Smooth muscle cell (in vitro differentiated cells): ENCODE measurements at regions not wholly inside any gene's neighbourhood (a gene's known extent, or its start where the extent isn't known, plus 50 kb on each side); places are given as distances from the start of the nearest gene placed in this dataset.

Experiments
- DNase-seq: peaks from one replicate; lab custom pipeline; 2025; ENCODE audit not compliant: unreplicated experiment; lab: John Stamatoyannopoulos, UW
- H2AFZ ChIP-seq: fragments of 200-600 bp; sonication (generic); 2 replicates; pipeline ENCODE4 v1.6.0; 2016; ENCODE audit warnings: antibody characterized with exemption, low read depth, mild to moderate bottlenecking
- H3F3A ChIP-seq: fragments of 200-600 bp; sonication (generic); 2 replicates; pipeline ENCODE4 v1.6.0; 2017; ENCODE audit warnings: antibody characterized with exemption, low read depth
- H3K27ac ChIP-seq: fragments of 200-600 bp; sonication (generic); 2 replicates; pipeline ENCODE4 v1.5.1; 2016; ENCODE audit warnings: low read depth, mild to moderate bottlenecking
- H3K27me3 ChIP-seq: fragments of 200-600 bp; sonication (generic); 2 replicates; pipeline ENCODE4 v1.6.1; 2016; ENCODE audit warnings: low read depth, mild to moderate bottlenecking
- H3K36me3 ChIP-seq: fragments of 200-600 bp; sonication (generic); 2 replicates; pipeline ENCODE4 v1.5.1; 2016; ENCODE audit warnings: low read depth
- H3K4me1 ChIP-seq: fragments of 200-600 bp; sonication (generic); 2 replicates; pipeline ENCODE4 v1.5.1; 2016; ENCODE audit warnings: low read depth
- H3K4me2 ChIP-seq: fragments of 200-600 bp; sonication (generic); 2 replicates; pipeline ENCODE4 v1.6.0; 2016; ENCODE audit warnings: mild to moderate bottlenecking
- H3K4me3 ChIP-seq: fragments of 200-600 bp; sonication (generic); 2 replicates; pipeline ENCODE4 v1.5.1; 2016; ENCODE audit warnings: mild to moderate bottlenecking
- H3K79me2 ChIP-seq: fragments of 200-600 bp; sonication (generic); 2 replicates; pipeline ENCODE4 v1.6.0; 2016; ENCODE audit warnings: low read depth, mild to moderate bottlenecking
- H3K9ac ChIP-seq: fragments of 200-600 bp; sonication (generic); 2 replicates; pipeline ENCODE4 v1.6.0; 2016; ENCODE audit warnings: low read depth
- H3K9me3 ChIP-seq: fragments of 200-600 bp; sonication (generic); replicated peaks from 2 replicates; pipeline ENCODE4 v1.5.1; 2016; ENCODE audit warnings: low read depth
- H4K20me1 ChIP-seq: fragments of 200-600 bp; sonication (generic); 2 replicates; pipeline ENCODE4 v1.6.0; 2016; ENCODE audit warnings: low read depth
- CTCF ChIP-seq: fragments of 200-600 bp; sonication (generic); IDR thresholded peaks from 2 replicates; pipeline ENCODE4 v1.5.1; 2017; ENCODE audit warnings: borderline replicate concordance, mild to moderate bottlenecking, antibody characterized with exemption; ENCODE audit not compliant: insufficient read depth, poor library complexity, severe bottlenecking
- WGBS: methylation state at CpG from one replicate; pipeline ENCODE4 v1.1.7; 2016; ENCODE audit warnings: low lambda C conversion rate; 5-methylcytosine and 5-hydroxymethylcytosine counted together

GRCh38 chr15:101568309-101568708, 78.8 kb upstream of the PCSK6 start:
- H3K36me3 ChIP-seq, result no peaks in the 10 kb centered on the region
- H3K4me2 ChIP-seq, result no peak overlapping the region
- DNase-seq, result no peak

DNA sequence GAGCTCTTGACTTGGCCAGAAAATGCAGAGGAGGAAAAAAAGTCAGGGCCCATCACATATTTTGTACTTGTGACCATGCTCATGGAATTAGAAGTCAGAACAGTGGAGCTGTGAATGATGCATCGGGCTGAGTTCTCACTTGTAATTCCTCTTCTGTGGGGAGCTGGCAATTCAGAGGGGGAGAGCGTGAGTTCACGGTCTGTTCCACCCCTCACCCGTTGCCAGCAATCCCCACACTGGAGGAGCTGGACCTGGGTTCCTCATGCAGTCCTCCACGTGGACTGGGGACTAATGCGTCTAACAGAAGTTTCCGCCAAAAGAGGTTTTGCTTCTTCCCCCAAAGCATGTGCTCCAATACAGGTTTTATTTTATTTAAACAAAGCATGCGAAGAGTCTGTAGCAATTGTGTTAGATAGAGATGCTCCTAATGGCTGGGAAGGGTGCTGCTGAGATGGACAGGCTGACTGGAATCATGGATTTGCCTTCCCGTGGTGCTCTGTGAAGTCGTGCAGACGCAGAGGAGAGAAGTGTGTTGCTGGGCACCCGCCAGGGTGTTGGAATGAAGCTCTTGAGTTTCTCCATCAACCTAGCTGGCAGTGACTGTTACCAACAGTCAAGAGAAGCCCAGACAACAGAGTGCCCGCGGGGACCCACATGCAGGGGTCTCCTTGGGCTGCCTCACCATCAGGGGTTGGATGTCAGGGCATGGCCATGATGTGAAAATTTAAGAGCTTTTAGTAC, 77.4 kb upstream of the PCSK6 start:
- Histone ChIP-seq H3K4me1 (no peaks in the 10 kb centered on the region), H3K36me3 (no peaks in the 10 kb centered on the region), H3K4me3 (no peak overlapping the region), H3F3A (no peaks in the 10 kb centered on the region), H3K79me2 (no peaks in the 10 kb centered on the region), H3K4me2 (no peak overlapping the region), H2AFZ (no peak overlapping the region), H3K9ac (no peak overlapping the region), H3K9me3 (no peaks in the 10 kb centered on the region), H4K20me1 (no peaks in the 10 kb centered on the region), H3K27ac (no peak overlapping the region), H3K27me3 (peaks cover 3% of the 10 kb centered on the region)
- WGBS, result 92% methylated on average over 14 of the region's 14 CpGs
- TF ChIP-seq CTCF, result no peak
- DNase-seq, result no peak

More at GRCh38 chr15:101568309-101568708, 78.8 kb upstream of the PCSK6 start:
- no peaks in the 10 kb centered on the region for H4K20me1 ChIP-seq
- no peaks in the 10 kb centered on the region for H3K9me3 ChIP-seq
- no peak overlapping the region for H2AFZ ChIP-seq
- TF ChIP-seq CTCF, result no peak
- no peaks in the 10 kb centered on the region for H3K79me2 ChIP-seq
- no peak overlapping the region for H3K9ac ChIP-seq
- H3F3A ChIP-seq, result no peaks in the 10 kb centered on the region
- WGBS, result 77% methylated on average over 8 of the region's 8 CpGs
- H3K27ac ChIP-seq, result no peak overlapping the region
- H3K27me3 ChIP-seq, result peaks cover 3% of the 10 kb centered on the region
- no peaks in the 10 kb centered on the region for H3K4me1 ChIP-seq
- no peak overlapping the region for H3K4me3 ChIP-seq

DNA sequence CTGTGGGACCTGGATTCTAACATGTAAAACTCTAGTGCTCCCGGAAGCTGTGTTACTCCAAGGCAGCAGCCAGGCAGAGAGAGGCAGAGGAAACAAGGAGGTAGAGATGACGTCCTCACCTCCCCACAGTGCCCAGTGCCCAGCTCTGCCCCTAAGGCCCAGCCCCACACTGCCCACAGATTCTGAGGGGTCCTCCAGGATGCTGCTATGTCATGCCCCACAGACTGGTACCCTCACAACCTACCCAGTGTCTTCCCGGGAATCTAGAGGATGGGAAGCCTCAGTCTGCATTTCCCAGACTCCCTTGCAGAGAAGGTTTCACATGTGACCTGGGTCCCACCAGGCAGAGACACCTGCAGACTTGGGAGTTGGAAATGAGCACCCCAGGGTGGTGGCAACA, 75.9 kb upstream of the PCSK6 start:
- H3K9me3 ChIP-seq, result no peaks in the 10 kb centered on the region
- no peak for DNase-seq
- H3K27me3 ChIP-seq, result peaks cover 3% of the 10 kb centered on the region
- no peak overlapping the region for H3K27ac ChIP-seq
- H3K9ac ChIP-seq, result no peak overlapping the region
- no peaks in the 10 kb centered on the region for H4K20me1 ChIP-seq
- no peaks in the 10 kb centered on the region for H3K79me2 ChIP-seq
- TF ChIP-seq CTCF, result no peak
- no peaks in the 10 kb centered on the region for H3K36me3 ChIP-seq
- no peak overlapping the region for H2AFZ ChIP-seq
- H3K4me3 ChIP-seq, result no peak overlapping the region
- 90% methylated on average over 3 of the region's 3 CpGs for WGBS
- no peak overlapping the region for H3K4me2 ChIP-seq
- no peaks in the 10 kb centered on the region for H3K4me1 ChIP-seq
- no peaks in the 10 kb centered on the region for H3F3A ChIP-seq
